Type B pancreatic cell (in vitro differentiated cells): ENCODE measurements at regions not wholly inside any gene's neighbourhood (a gene's known extent, or its start where the extent isn't known, plus 50 kb on each side); places are given as distances from the start of the nearest gene placed in this dataset.

Source experiments
- DNase-seq: peaks from one replicate; pipeline ENCODE4 v3.0.0; 2021; ENCODE audit warnings: mixed read lengths; ENCODE audit not compliant: unreplicated experiment; ENCODE audit errors: extremely low spot score
- H3K27ac Mint-ChIP-seq: 2 replicates; pipeline ENCODE4 v1.8.0; 2021; ENCODE audit warnings: mild to moderate bottlenecking, mixed read lengths
- H3K27me3 Mint-ChIP-seq: 2 replicates; pipeline ENCODE4 v1.8.0; 2021; ENCODE audit warnings: mixed read lengths
- H3K36me3 Mint-ChIP-seq: 2 replicates; pipeline ENCODE4 v1.8.0; 2021; ENCODE audit warnings: mixed read lengths
- H3K4me1 Mint-ChIP-seq: one replicate; pipeline ENCODE4 v1.8.0; 2021; ENCODE audit warnings: mixed read lengths; ENCODE audit not compliant: unreplicated experiment
- H3K4me3 Mint-ChIP-seq: 2 replicates; pipeline ENCODE4 v1.8.0; 2021; ENCODE audit warnings: mild to moderate bottlenecking, mixed read lengths
- H3K9me3 Mint-ChIP-seq: 2 replicates; pipeline ENCODE4 v1.8.0; 2021; ENCODE audit warnings: mixed read lengths
- CTCF ChIP-seq: fragments of 200-600 bp; sonication (generic); conservative IDR thresholded peaks from 2 replicates; pipeline ENCODE4 v1.5.0; 2021; ENCODE audit warnings: antibody characterized with exemption, mild to moderate bottlenecking

GRCh38 chr6:44682280-44682679 lies 294.8 kb downstream of the CDC5L start:
- H3K9me3 Mint-ChIP-seq: peaks cover 15% of the 10 kb centered on the region
- TF ChIP-seq CTCF: no peak
- peaks cover 3% of the 10 kb centered on the region for H3K27me3 Mint-ChIP-seq
- no peak for DNase-seq
- H3K4me3 Mint-ChIP-seq: no peak overlapping the region
- no peak overlapping the region for H3K27ac Mint-ChIP-seq
- peaks cover 18% of the 10 kb centered on the region for H3K4me1 Mint-ChIP-seq
- no peaks in the 10 kb centered on the region for H3K36me3 Mint-ChIP-seq

GRCh38 chr6:44682987-44683779 lies 295.7 kb downstream of the CDC5L start:
- TF ChIP-seq CTCF: no peak
- Mint-ChIP-seq H3K36me3 (no peaks in the 10 kb centered on the region), H3K27ac (no peak overlapping the region)

GRCh38 chr6:44685213-44685612 lies 297.7 kb downstream of the CDC5L start:
- Mint-ChIP-seq H3K27me3 (peaks cover 3% of the 10 kb centered on the region), H3K9me3 (peaks cover 15% of the 10 kb centered on the region), H3K27ac (peak overlapping the region; percentile 40), H3K36me3 (no peaks in the 10 kb centered on the region), H3K4me3 (no peak overlapping the region), H3K4me1 (peaks cover 13% of the 10 kb centered on the region)
- TF ChIP-seq CTCF: no peak
- DNase-seq: no peak

More at GRCh38 chr6:44682987-44683779, 295.7 kb downstream of the CDC5L start:
- Mint-ChIP-seq H3K9me3 (peaks cover 15% of the 10 kb centered on the region), H3K27me3 (peaks cover 3% of the 10 kb centered on the region), H3K4me1 (peaks cover 18% of the 10 kb centered on the region), H3K4me3 (no peak overlapping the region)
- DNase-seq: no peak

GRCh38 chr6:44696099-44696498 lies 308.6 kb downstream of the CDC5L start:
- peaks cover 2% of the 10 kb centered on the region for H3K27me3 Mint-ChIP-seq
- H3K4me1 Mint-ChIP-seq: no peaks in the 10 kb centered on the region
- TF ChIP-seq CTCF: no peak
- H3K9me3 Mint-ChIP-seq: no peaks in the 10 kb centered on the region
- no peak overlapping the region for H3K4me3 Mint-ChIP-seq
- H3K36me3 Mint-ChIP-seq: no peaks in the 10 kb centered on the region
- no peak for DNase-seq
- H3K27ac Mint-ChIP-seq: no peak overlapping the region

- H3K27ac Mint-ChIP-seq: no peak overlapping the region
- no peaks in the 10 kb centered on the region for H3K9me3 Mint-ChIP-seq
- TF ChIP-seq CTCF: no peak
- no peaks in the 10 kb centered on the region for H3K4me1 Mint-ChIP-seq
- H3K36me3 Mint-ChIP-seq: no peaks in the 10 kb centered on the region
- DNase-seq: no peak
- peaks cover 2% of the 10 kb centered on the region for H3K27me3 Mint-ChIP-seq
- no peak overlapping the region for H3K4me3 Mint-ChIP-seq
Measured at GRCh38 chr6:44696686-44697085, 309.2 kb downstream of the CDC5L start.
